HG03469 (cell line): ENCODE measurements at regions not wholly inside any gene's neighbourhood (a gene's known extent, or its start where the extent isn't known, plus 50 kb on each side); places are given as distances from the start of the nearest gene placed in this dataset.
"Not testable (repeated sequence)": the region's sequence is repeated elsewhere in the genome, so short reads cannot be mapped to it uniquely, and the experiment has no call there.

Experiments
- ATAC-seq: cut with Tn5 transposase; IDR thresholded peaks from one replicate; pipeline ENCODE4 v1.9.1; 2021; ENCODE audit warnings: mild to moderate bottlenecking, moderate library complexity, moderate number of reproducible peaks; ENCODE audit not compliant: unreplicated experiment

DNA sequence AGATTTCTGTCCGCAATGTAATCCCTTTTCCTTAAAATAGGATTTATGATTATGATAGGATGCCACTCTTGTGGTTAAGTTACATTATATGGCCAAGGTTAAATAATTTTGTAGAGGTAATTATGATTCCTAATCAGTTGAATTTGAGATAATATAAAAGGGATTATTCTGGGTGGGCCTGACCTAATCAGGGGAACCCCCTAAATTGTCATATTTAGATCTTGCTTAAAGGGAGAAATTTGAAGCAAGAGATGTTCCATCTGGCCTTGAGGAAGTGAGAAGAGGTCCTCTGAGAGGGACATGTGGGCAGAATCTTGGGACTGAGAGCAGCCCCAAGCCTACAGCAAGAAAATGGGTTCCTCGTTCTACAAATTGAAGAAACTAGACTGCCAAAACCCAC, 1550.1 kb upstream of the TENM4 start:
- no peak for ATAC-seq

DNA sequence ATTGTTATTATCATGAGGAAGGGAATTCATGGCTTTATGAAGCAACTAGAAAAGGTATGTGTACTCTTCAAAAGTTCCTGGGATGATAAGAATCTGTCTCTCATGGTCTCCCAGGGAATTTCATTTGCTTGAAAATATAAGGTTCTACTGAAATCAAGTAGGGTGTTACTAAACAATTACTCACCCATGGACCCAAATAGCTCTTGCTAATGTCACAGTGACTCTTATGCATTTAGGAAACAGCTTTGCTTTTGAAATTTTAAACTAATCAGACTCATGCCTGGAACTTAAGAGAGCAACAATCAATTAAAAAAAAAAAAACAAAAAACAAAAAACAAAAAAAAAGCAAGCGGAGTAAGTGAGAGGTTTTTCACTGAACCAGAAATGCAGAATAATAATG, 1546.3 kb upstream of the TENM4 start:
- no peak for ATAC-seq

DNA sequence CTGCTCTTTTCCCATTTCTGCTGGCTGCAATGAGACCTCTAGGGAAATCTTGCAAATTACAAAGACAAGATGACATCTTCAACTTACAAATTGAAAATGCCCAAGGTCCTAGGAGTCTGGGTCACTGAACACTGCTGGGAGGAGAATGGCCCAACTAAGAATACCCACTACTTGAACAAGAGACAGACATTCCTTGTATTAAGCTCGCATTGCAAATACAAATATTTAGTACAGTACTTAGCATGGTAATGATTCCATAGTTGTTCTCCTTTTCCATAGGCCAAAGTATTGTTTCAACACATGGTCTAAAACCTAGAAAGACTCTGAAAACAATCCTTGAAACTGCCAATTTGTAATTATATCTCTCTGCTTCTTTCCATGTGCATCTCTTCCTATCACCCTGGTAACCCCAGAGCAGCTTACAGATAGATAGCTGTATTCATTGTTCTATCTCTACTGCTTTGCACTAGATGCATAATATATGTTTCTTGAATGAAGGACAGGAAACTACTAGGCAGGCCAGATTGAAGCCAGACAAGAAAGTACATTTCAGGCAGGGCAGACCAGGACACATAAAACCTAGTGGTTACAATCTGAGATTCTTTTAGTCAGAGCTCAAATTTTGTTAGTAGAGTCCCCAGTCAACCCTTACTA, 1545.7 kb upstream of the TENM4 start:
- ATAC-seq: no peak

DNA sequence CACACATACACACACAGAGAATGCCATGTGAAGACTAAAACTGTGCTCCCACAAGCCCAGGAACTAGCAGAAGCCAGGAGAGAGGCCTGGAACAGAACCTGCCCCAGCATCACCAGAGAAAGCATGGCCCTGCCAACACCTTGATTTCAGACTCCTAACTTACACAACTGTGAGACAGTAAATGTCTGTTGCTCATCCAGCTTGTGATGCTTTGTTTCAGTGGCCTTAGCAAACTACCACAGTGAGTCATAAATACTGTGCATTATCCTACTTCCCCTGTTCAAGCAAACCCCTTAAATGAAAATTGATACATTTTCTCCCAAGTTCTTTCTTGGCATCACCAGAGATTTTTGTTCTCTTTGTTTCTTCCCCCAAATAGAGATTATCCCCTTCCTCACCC, 1539.4 kb upstream of the TENM4 start:
- no peak for ATAC-seq

DNA sequence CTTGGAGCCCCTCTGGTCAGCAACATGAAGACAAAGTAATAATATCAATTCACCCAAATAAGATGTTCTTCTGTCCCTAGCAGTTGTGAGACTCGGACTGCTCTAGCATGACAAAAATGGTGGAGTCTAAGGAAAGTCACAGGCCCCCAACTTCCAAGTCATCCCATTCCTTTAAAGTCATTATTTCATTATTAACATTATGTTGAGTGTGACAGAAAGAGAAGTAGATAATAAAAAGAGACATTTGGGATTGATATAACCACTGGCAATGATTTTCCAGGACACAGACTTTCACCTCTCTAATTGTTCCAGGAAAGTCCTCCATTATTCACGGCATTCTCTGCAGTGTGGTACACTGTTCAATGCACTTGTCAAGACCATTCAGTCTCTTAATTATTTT, 1533.0 kb upstream of the TENM4 start:
- no peak for ATAC-seq

DNA sequence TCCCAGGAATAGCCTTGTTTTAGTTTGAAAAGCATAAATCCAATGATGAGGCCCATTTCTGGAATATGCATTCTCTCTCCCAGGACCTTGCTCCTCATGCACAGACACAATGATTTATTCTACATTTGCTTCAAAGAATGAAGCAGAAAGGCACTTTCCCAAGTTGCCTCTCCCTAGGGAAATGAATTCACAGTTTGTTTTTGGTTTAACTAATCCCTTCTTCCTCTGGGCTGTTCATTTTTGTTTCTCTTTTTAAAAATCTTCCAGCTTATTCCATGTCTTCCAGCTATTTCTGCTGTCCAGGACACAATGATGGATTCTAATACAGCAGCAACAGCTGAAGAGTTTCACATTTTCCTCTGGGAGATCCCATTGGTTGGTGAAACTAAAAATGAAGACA, 1529.2 kb upstream of the TENM4 start:
- no peak for ATAC-seq

DNA sequence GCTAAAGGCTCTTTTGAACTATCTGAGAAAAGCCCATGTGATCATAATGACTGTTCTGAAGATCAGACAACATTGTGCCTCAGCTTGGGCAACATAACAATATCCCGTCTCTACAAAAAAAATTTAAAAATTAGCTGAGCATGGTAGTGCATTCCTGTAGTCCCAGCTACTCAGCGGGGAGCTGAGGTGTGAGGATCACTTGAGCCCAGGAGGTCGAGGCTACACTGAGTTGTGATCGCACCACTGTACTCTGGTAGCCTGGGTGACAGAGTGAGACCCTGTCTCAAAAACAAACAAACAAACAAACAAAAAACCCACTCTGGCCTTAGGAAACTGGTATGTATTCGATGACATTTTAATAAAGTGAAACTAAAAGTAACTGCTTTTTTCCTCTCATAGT, 1526.8 kb upstream of the TENM4 start:
- ATAC-seq: no peak

DNA sequence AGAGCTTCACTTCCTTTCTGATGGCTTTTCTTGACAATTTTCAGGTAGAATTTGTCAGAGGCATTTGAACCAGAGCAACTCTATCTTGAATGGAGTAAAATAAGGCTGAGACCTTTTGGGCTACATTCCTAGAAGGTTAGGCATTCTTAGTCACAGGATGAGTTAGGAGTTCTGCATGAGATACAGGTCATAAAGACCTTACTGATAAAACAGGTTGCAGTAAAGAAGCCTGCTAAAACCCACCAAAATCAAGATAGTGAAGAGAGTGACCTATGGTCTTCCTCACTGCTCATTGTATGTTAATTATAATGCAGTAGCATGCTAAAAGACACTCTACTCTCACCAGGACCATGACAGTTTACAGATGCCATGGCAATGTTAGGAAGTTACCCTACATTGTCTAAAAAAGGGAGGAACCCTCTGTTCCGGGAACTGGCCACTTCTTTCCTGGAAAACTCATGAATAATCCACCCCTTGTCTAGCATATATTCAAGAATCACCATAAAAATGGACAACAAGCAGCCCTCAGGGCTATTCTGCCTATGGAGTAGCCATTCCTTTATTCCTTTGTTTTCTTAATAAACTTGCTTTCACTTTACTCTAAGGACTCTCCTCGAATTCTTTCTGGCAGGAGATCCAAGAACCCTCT, 1519.7 kb upstream of the TENM4 start:
- ATAC-seq: no peak

DNA sequence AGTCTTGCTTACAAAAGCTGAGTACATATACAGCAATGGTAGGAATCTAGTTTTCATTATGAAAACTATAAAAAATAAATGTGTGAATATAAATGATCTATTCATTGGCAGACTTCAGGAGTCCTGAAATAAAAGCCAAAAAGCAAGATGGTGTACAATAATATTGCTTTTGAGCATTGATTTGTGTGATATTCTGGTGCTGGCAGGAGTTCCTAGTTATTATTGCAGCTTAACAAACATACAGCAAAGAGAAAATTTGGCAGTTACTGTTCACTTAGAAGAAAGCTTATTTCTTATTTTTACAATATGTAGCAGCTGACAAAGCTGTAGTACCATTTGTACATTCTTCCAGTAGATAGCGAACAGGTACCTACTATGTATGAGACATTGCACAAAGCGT, 1518.9 kb upstream of the TENM4 start:
- ATAC-seq: no peak

DNA sequence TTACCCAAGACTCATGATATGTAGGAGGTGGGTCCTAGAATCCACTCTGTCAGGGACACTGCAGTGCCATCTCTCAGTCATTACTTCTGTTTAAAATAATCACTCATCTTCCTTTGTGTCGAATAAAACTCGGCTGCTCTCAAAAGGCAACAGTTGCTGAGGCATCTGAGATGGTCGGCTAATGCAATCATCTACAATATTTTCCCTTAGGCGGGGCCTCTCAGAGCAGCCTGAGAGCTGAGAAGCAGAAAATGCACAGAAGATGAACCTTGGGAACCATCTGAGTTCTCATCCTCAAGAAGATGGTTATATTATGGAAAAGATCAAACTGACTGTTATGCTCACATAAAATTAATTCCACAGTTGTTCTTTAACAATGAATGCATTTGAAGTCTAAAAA, 1518.2 kb upstream of the TENM4 start:
- no peak for ATAC-seq

DNA sequence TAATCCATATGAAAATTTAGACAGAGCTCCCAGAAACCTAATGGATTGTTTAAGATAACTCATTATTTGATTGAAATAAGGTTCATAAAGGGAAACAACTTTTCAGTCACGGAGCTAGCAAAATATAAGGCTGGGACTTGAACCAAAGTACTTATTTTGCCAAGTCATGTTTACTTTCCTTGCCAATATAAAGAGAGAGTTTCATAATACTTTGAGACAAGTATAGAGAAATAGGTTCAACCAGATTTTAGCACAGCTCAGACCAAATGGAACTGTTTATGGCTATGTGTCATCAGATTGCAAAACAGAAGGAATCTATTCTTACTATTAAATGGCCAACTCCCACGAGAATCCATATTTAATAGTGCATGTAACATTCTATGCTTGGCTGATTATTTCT, 1517.5 kb upstream of the TENM4 start:
- no peak for ATAC-seq

DNA sequence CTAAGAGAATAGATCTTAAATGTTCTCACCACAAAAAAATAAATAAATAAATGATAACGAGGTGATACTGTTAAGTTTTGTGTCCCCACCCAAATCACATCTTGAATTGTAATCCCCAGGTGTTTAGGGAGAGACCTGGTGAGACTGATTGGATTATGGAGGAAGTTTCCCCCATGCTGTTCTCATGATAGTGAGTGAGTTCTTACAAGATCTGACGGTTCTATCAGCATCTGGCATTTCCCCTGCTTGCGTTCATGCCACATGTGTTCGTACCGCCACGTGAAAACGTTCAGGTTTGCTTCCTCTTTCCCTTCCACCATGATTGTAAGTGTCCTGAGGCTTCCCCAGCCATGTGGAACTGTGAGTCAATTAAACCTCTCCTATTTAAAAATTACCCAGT, 1514.8 kb upstream of the TENM4 start:
- ATAC-seq: no peak

DNA sequence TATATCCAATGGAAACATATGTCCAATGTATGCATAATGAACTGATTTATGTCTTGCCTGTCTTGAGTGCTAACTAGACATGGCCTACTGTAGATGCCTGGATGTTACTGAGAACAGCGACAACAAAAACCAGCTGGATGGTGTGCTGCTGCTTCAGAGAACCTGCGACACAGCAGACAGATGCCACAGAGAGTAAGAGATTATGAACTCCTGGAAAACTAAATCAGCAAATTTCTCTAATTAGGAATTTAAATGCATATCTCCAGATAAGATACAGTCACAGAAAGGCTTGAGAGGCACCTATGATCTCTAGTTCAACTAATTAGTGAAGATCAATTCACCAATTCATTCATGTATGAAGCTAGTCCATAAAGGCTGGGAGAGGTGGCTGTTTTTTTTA, 1508.0 kb upstream of the TENM4 start:
- ATAC-seq: no peak

DNA sequence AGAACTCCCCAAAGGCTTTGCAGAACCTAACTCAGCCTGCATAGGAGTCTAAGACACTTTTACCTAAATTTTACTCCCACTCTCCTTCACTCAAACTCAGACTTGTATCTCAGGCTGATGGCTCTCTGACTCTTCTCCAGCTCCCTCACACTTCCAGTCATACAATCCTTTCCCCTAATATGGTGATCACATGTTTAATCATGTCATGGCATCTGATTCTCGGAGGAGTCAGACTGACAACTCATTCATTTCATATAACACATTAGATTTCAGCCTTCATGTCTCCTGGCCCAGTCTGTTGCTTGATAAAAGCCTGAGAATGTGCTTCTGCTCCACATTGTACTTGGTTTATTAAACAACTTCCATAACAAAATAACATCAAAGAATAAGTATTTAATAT, 1503.9 kb upstream of the TENM4 start:
- ATAC-seq: no peak

DNA sequence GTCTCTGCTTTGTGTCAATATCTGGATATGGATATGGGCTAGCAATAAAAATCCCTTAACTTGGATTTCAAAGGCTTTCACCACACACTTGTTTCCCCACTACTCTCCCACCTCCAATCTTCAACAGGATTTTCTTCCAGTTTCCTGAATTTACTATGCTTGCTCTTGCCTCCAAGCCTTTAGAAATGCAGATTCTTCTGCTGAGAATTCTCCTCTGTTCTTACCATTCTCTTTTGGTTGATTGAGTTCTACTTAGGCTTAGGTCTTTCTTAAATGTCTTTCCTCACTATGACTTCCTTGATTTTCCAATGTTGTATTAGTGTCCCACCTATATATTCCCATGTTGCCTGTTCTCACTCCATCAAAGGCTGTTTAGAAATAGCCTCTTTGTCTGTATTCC, 1502.4 kb upstream of the TENM4 start:
- ATAC-seq: no peak

DNA sequence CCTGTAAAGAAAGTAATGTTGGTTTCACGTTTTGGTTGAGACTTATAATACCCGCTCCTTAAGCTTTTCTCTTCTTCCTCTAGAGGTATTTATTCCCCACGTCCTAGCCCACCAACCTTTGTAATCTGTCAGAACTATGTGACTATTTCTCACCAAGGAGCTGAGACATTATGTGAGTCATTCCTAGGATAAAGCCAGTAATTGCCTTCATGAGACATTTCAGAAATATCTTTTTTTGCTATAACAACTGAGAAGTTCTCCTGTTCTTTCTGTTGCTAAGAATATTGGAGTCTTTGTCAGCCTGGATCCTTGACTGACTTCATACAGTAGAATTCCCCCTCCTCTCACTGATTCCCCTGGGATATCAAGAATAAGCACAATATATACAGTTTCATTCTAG, 1497.0 kb upstream of the TENM4 start:
- ATAC-seq: no peak

DNA sequence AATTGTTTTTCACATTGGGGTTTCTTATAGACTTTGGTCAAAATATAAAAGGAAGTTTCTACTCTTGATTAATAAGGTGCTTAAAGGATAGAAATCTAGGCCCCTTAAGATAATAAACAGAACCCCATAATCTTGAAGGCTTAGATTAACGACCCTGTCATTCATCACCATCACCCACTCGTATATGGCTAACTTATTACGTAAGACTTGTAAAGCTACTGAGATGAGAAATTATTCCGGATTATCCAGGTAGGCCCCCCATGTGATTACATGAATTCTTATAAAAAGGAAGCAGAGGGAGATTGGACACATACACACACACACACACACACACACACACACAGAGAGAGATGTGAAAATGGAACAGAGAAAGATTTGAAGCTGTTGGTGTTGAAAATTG, 1489.2 kb upstream of the TENM4 start:
- no peak for ATAC-seq

DNA sequence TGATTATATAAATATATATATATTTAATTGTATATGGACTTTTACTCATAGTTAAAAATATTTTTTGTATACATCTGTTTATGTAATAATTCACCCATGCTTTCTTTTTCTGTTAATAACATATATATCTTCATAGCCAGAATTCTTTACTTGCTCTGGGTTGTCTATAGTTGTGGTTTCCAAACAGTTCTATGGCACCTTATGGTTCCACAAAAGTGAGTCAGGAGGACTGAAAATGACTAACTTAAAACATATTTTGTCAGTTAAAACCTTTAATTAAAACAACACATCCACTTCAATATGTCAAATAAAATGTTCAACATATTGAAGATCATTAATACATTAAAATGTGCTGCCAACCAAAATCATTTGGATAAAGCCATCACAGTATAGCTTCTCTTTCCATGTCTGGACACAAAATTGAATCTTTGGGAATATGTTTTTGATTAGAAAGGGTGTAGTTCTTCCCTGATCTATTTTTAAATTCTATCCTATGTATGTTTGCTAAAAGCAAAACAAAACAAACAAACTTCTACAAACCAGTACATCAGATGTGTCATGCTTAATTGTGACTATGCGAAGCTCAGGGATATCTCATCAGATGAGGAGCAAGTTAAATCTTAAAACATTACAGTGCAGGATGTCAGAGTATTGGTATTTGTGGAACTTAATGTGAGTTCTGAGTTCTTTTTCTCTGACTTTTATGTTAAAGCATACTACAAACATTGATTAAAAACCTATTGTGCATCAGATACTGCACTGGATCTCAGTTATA, 1488.4 kb upstream of the TENM4 start:
- no peak for ATAC-seq

DNA sequence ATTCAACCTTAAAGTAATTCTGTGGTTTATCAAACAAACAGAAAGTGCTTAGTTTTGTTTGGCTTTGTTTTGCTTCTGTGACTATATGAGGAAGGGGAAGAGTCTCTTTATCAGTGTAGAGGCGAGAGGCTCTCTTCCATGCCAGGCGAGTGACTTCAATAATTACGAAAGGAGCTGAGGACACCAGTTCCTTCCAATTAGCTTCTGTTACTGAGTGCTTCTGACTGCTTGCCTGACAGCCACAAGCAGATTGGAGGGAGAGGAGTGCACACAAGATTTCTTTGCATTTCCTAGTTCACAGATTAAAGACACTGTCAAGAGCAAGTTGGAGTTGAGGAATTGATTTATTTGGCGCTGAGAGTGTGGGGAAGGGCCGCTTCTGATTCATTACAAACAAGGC, 1484.5 kb upstream of the TENM4 start:
- no peak for ATAC-seq

DNA sequence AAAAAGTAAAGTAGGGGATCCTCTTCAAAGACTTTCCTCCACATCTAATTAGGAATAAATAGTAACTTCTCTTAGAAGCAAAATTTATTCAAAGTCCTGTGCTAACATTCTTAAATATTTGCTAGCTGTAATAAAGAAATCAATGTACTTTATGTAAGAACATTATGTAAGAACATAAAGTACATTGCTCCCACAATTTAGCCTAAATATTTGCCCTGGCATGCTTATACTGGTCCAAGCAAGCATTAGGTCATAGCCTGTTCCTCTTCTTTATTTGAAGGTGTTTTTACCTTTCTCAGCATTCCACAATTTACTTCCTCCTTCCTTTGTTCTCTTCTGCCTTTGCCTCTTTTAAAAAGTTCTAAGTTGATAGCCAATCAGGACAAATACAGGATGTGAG, 1480.5 kb upstream of the TENM4 start:
- ATAC-seq: not testable (repeated sequence)

DNA sequence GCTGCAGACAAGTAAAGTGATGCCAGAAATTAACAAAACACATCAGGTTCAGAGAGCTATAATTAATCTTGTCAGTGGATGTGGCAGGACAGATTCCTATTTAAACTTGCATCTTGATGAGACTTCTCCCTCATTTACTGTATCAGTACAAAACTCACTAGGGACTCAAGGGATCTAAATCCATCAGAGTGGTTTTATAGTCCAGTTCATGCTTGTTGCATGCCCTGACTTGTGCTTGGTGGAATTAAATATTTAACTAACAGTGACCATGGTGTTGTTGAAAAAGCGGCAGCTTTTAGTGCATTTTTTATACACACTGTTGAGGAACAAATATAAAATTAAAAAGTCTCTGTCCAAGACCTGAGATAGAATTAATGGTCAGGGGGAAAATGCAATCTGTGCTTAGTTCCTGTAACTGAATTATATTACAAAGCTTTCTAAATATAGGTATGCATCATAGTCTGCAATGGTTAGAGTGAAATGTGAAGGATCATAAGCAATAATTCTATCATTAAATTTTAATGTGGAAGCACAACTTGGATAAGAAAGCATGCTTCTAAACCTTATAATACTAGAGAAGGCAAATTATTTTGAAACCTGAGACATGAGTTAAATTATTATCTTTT, 1475.5 kb upstream of the TENM4 start:
- ATAC-seq: no peak

DNA sequence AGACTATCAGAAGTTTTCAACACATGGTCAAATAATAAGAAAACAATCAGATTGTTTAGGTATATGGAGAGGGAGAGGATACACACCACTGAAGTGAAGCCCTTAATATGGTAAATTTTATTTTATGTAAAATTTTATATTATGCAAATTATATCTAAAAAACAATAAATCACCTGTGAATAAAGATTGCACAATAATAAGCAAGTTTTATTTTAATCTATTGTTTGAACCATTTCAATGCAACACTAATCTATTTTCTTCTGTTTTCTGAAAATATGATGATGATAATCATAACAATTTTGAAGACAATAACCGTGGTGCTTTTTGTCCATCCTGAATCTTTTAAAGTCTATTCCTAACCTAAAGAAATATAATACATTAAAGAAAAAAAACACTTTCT, 1473.5 kb upstream of the TENM4 start:
- no peak for ATAC-seq
